ENCODE measurements at regions not wholly inside any gene's neighbourhood (a gene's known extent, or its start where the extent isn't known, plus 50 kb on each side); places are given as distances from the start of the nearest gene placed in this dataset.

DNA sequence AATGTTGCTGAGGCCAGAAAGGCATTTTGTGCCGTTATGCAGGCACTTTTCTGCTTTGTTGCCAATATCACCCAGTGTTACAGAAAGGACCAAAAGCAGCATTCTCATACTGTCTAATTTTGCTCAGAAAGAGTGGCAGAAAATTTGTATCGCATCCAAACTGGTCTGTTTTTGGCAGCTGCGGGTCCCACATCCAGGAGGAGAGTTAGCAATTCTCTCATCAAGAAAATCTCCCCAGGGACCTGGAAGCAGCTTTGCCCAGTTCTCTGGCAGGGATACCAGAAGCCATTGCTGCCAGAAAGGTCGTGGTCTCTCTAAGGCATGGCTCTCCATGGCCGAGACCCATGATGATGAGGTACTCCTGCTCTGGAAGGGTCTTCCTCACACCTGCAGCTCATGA, 489.2 kb upstream of the ZMIZ1 start:
- no peak for TF ChIP-seq YY1 (IDR thresholded peaks at IDR 0.05; ENCODE audit: low read depth)
- TF ChIP-seq EP300 (IDR thresholded peaks at IDR 0.05; ENCODE audit: borderline replicate concordance): no peak
- TF ChIP-seq RAD21 (IDR thresholded peaks at IDR 0.05; ENCODE audit: low read depth): no peak
- no peak for TF ChIP-seq TAF1 (IDR thresholded peaks at IDR 0.05; ENCODE audit: low read depth)
- no peak for TF ChIP-seq TEAD4 (IDR thresholded peaks at IDR 0.05)
- TF ChIP-seq, protein P1, sequence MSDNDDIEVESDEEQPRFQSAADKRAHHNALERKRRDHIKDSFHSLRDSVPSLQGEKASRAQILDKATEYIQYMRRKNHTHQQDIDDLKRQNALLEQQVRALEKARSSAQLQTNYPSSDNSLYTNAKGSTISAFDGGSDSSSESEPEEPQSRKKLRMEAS (IDR thresholded peaks at IDR 0.05): no peak
- no peak for TF ChIP-seq CEBPB (IDR thresholded peaks at IDR 0.05)

Measured in Ishikawa (cell line).